H9 (cell line): ENCODE measurements at regions not wholly inside any gene's neighbourhood (a gene's known extent, or its start where the extent isn't known, plus 50 kb on each side); places are given as distances from the start of the nearest gene placed in this dataset.

ENCODE experiments used
- DNase-seq: peaks from one replicate; pipeline ENCODE4 v3.0.0-alpha.2; 2017
- H2AFZ ChIP-seq: one replicate; pipeline ENCODE4 v1.6.1; 2013; ENCODE audit warnings: mild to moderate bottlenecking, low read length, control low read depth, moderate library complexity
- H2AK5ac ChIP-seq: 2 replicates; pipeline ENCODE4 v1.6.1; 2013; ENCODE audit warnings: low read length, control low read depth, mixed read lengths; ENCODE audit not compliant: insufficient read length
- H2BK120ac ChIP-seq: one replicate; pipeline ENCODE4 v1.6.1; 2013; ENCODE audit warnings: low read depth, mild to moderate bottlenecking, low read length, control low read depth, inconsistent platforms; ENCODE audit not compliant: poor library complexity, severe bottlenecking
- H2BK12ac ChIP-seq: 2 replicates; pipeline ENCODE4 v1.6.1; 2013; ENCODE audit warnings: low read length, control low read depth, mixed read lengths, low read depth; ENCODE audit not compliant: insufficient read length
- H2BK15ac ChIP-seq: 2 replicates; pipeline ENCODE4 v1.6.1; 2013; ENCODE audit warnings: low read depth, low read length, control low read depth
- H2BK20ac ChIP-seq: one replicate; pipeline ENCODE4 v1.6.1; 2013; ENCODE audit warnings: low read depth, mild to moderate bottlenecking, low read length, control low read depth, inconsistent platforms; ENCODE audit not compliant: poor library complexity, severe bottlenecking
- H2BK5ac ChIP-seq: 2 replicates; pipeline ENCODE4 v1.6.1; 2013; ENCODE audit warnings: low read length, control low read depth, mixed read lengths; ENCODE audit not compliant: insufficient read length
- H3K14ac ChIP-seq: 2 replicates; pipeline ENCODE4 v1.6.1; 2013; ENCODE audit warnings: low read length, control low read depth; ENCODE audit not compliant: insufficient read depth
- H3K18ac ChIP-seq: 2 replicates; pipeline ENCODE4 v1.6.1; 2013; ENCODE audit warnings: low read depth, mild to moderate bottlenecking, mixed read lengths, low read length, control low read depth; ENCODE audit not compliant: insufficient read length
- H3K23ac ChIP-seq: 2 replicates; pipeline ENCODE4 v1.6.1; 2013; ENCODE audit warnings: low read length, control low read depth, mixed read lengths, low read depth; ENCODE audit not compliant: insufficient read length
- H3K23me2 ChIP-seq: 2 replicates; pipeline ENCODE4 v1.6.1; 2013; ENCODE audit warnings: low read depth, mild to moderate bottlenecking, mixed read lengths, low read length, control low read depth; ENCODE audit not compliant: insufficient read length, poor library complexity, severe bottlenecking
- H3K27ac ChIP-seq: 2 replicates; pipeline ENCODE4 v1.5.1; 2013; ENCODE audit warnings: low read length, control low read depth, mixed read lengths, low read depth; ENCODE audit not compliant: insufficient read length
- H3K27me3 ChIP-seq: 2 replicates; pipeline ENCODE4 v1.6.1; 2013; ENCODE audit warnings: low read length, control low read depth, inconsistent platforms; ENCODE audit not compliant: insufficient read depth
- H3K4ac ChIP-seq: 2 replicates; pipeline ENCODE4 v1.6.1; 2013; ENCODE audit warnings: low read depth, mild to moderate bottlenecking, control low read depth, inconsistent platforms, low read length, moderate library complexity
- H3K4me1 ChIP-seq: 2 replicates; pipeline ENCODE4 v1.6.1; 2013; ENCODE audit warnings: low read length, control low read depth, inconsistent platforms; ENCODE audit not compliant: insufficient read depth
- H3K4me2 ChIP-seq: 2 replicates; pipeline ENCODE4 v1.6.1; 2013; ENCODE audit warnings: low read length, control low read depth, mixed read lengths; ENCODE audit not compliant: insufficient read length, insufficient read depth
- H3K56ac ChIP-seq: 2 replicates; pipeline ENCODE4 v1.6.1; 2013; ENCODE audit warnings: low read depth, mild to moderate bottlenecking, mixed read lengths, low read length, control low read depth; ENCODE audit not compliant: insufficient read length
- H3K79me1 ChIP-seq: 2 replicates; pipeline ENCODE4 v1.6.1; 2013; ENCODE audit warnings: low read depth, mild to moderate bottlenecking, moderate library complexity, low read length, control low read depth, inconsistent platforms; ENCODE audit not compliant: insufficient read depth, poor library complexity, severe bottlenecking
- H3K79me2 ChIP-seq: 2 replicates; pipeline ENCODE4 v1.6.1; 2013; ENCODE audit warnings: low read length, control low read depth, inconsistent platforms; ENCODE audit not compliant: insufficient read depth
- H3K9ac ChIP-seq: 2 replicates; pipeline ENCODE4 v1.6.1; 2013; ENCODE audit warnings: low read length, control low read depth, mixed read lengths; ENCODE audit not compliant: insufficient read length; ENCODE audit errors: extremely low read depth
- H3K9me3 ChIP-seq: one replicate; pipeline ENCODE4 v1.6.1; 2013; ENCODE audit warnings: low read depth, low read length, inconsistent platforms; ENCODE audit not compliant: control insufficient read depth
- H3T11ph ChIP-seq: one replicate; pipeline ENCODE4 v1.6.1; 2013; ENCODE audit warnings: mild to moderate bottlenecking, low read length, control low read depth, inconsistent platforms
- H4K20me1 ChIP-seq: one replicate; pipeline ENCODE4 v1.6.1; 2013; ENCODE audit not compliant: control insufficient read depth, insufficient read length, insufficient read depth
- H4K5ac ChIP-seq: 2 replicates; pipeline ENCODE4 v1.6.1; 2013; ENCODE audit warnings: low read depth, mild to moderate bottlenecking, mixed read lengths, low read length, control low read depth; ENCODE audit not compliant: insufficient read length
- H4K8ac ChIP-seq: replicated peaks from 2 replicates; pipeline ENCODE4 v1.6.1; 2013; ENCODE audit warnings: low read length, control low read depth, mixed read lengths, low read depth; ENCODE audit not compliant: insufficient read length
- H4K91ac ChIP-seq: 2 replicates; pipeline ENCODE4 v1.6.1; 2013; ENCODE audit warnings: low read depth, mild to moderate bottlenecking, moderate library complexity, mixed read lengths, low read length, control low read depth; ENCODE audit not compliant: insufficient read length
- H3K27ac Mint-ChIP-seq, 3 experiments: 2 replicates in 2 of 3; 3 replicates in 1 of 3; pipeline ENCODE4 v1.8.0; 2020 to 2021; ENCODE audit warnings: mixed read lengths in 3 of 3, mild to moderate bottlenecking in 1 of 3, moderate library complexity in 1 of 3
- H3K27me3 Mint-ChIP-seq: 2 replicates; pipeline ENCODE4 v1.8.0; 2021; ENCODE audit warnings: low read depth, mild to moderate bottlenecking, moderate library complexity, mixed read lengths
- H3K36me3 Mint-ChIP-seq, 3 experiments: 2 replicates in 2 of 3; 3 replicates in 1 of 3; pipeline ENCODE4 v1.8.0; 2020 to 2021; ENCODE audit warnings: low read depth in 3 of 3, mixed read lengths in 3 of 3; ENCODE audit not compliant: insufficient read depth in 1 of 3
- H3K4me1 Mint-ChIP-seq, 2 experiments: 2 replicates each; pipeline ENCODE4 v1.8.0; 2020; ENCODE audit warnings: mixed read lengths in 2 of 2
- H3K4me3 Mint-ChIP-seq, 2 experiments: 2 replicates in 1 of 2; 3 replicates in 1 of 2; pipeline ENCODE4 v1.8.0; 2020 to 2021; ENCODE audit warnings: mild to moderate bottlenecking in 2 of 2, mixed read lengths in 2 of 2, moderate library complexity in 1 of 2
- H3K9me3 Mint-ChIP-seq, 2 experiments: 2 replicates in 1 of 2; 3 replicates in 1 of 2; pipeline ENCODE4 v1.8.0; 2020; ENCODE audit warnings: mild to moderate bottlenecking in 2 of 2, mixed read lengths in 2 of 2, moderate library complexity in 1 of 2
- WGBS: extraction: QIAGEN DNeasy Blood & Tissue Kit; methylation state at CpG from one replicate; pipeline ENCODE4 v1.1.7; 2013; ENCODE audit warnings: missing lambda C conversion rate, low lambda C conversion rate, mixed read lengths; ENCODE audit not compliant: insufficient read length; ENCODE audit errors: extremely low coverage; 5-methylcytosine and 5-hydroxymethylcytosine counted together
- TF ChIP-seq, protein P1 (sequence below): fragments of 200-600 bp; sonication (generic); conservative IDR thresholded peaks from 3 replicates; pipeline ENCODE4 v1.8.0; 2021; ENCODE audit warnings: antibody characterized with exemption, mild to moderate bottlenecking

DNA sequence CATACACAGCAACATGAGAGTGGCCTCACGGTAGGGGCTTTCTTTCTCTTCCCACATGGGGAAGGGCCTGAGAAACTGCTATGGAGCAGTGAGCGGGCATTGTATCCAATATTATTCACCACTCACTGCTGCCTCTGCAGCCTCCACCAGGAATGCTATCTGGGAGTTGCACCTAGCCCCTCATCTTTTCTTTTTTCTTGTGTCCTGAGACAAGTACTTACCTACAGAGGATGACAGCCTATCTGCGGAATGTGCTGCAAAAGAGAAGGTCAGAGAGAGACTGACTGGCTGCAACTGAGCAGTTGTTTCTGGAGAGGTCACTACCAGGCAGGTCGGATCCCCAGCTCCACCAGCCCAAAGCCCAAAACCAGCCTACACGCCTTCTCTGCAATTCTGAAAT, 52.1 kb upstream of the HTATIP2 start:
- H3K27me3 Mint-ChIP-seq: peaks cover 7% of the 10 kb centered on the region
- no peaks in the 10 kb centered on the region for H4K20me1 ChIP-seq
- no peaks in the 10 kb centered on the region for H3K79me2 ChIP-seq
- no peak for DNase-seq
- H4K91ac ChIP-seq: no peak overlapping the region
- no peak overlapping the region for H4K8ac ChIP-seq
- no peak overlapping the region for H3K23ac ChIP-seq
- H3K56ac ChIP-seq: no peak overlapping the region
- no peaks in the 10 kb centered on the region for H3K23me2 ChIP-seq
- WGBS: no CpG with 5 or more reads among the region's 5 CpGs
- peaks cover 10 to 24% of the 10 kb centered on the region in 2 experiments for H3K4me1 Mint-ChIP-seq
- H2AFZ ChIP-seq: no peak overlapping the region
- H3K9me3 ChIP-seq: no peaks in the 10 kb centered on the region
- no peaks in the 10 kb centered on the region for H3K79me1 ChIP-seq
- no peak overlapping the region for H3K27ac ChIP-seq
- no peak overlapping the region for H3K4me3 Mint-ChIP-seq
- no peak overlapping the region for H3K27ac Mint-ChIP-seq
- TF ChIP-seq, protein P1, sequence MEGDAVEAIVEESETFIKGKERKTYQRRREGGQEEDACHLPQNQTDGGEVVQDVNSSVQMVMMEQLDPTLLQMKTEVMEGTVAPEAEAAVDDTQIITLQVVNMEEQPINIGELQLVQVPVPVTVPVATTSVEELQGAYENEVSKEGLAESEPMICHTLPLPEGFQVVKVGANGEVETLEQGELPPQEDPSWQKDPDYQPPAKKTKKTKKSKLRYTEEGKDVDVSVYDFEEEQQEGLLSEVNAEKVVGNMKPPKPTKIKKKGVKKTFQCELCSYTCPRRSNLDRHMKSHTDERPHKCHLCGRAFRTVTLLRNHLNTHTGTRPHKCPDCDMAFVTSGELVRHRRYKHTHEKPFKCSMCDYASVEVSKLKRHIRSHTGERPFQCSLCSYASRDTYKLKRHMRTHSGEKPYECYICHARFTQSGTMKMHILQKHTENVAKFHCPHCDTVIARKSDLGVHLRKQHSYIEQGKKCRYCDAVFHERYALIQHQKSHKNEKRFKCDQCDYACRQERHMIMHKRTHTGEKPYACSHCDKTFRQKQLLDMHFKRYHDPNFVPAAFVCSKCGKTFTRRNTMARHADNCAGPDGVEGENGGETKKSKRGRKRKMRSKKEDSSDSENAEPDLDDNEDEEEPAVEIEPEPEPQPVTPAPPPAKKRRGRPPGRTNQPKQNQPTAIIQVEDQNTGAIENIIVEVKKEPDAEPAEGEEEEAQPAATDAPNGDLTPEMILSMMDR: no peak
- H4K5ac ChIP-seq: no peak overlapping the region
- H2BK5ac ChIP-seq: no peak overlapping the region
- H3K36me3 Mint-ChIP-seq: no peaks in the 10 kb centered on the region
- no peak overlapping the region for H2AK5ac ChIP-seq
- H3T11ph ChIP-seq: no peak overlapping the region
- H3K9ac ChIP-seq: no peak overlapping the region
- H3K4me1 ChIP-seq: no peaks in the 10 kb centered on the region
- H3K4me2 ChIP-seq: no peak overlapping the region
- H2BK12ac ChIP-seq: no peak overlapping the region
- H2BK120ac ChIP-seq: no peak overlapping the region
- no peaks in the 10 kb centered on the region for H3K9me3 Mint-ChIP-seq
- no peak overlapping the region for H2BK15ac ChIP-seq
- H3K18ac ChIP-seq: no peak overlapping the region
- H3K4ac ChIP-seq: no peak overlapping the region
- no peaks in the 10 kb centered on the region for H3K27me3 ChIP-seq
- no peak overlapping the region for H2BK20ac ChIP-seq
- no peak overlapping the region for H3K14ac ChIP-seq
